HG03571 (cell line): ENCODE measurements at regions not wholly inside any gene's neighbourhood (a gene's known extent, or its start where the extent isn't known, plus 50 kb on each side); places are given as distances from the start of the nearest gene placed in this dataset.

ENCODE experiments used
- ATAC-seq: cut with Tn5 transposase; IDR thresholded peaks from one replicate; pipeline ENCODE4 v1.9.1; 2021; ENCODE audit not compliant: unreplicated experiment

- no peak for ATAC-seq
Measured at GRCh38 chr7:31455844-31456243, 58.0 kb upstream of the ITPRID1 start.

GRCh38 chr7:31456646-31457368 is 57.1 kb upstream of the ITPRID1 start:
- ATAC-seq = no peak

- ATAC-seq = no peak
Measured at GRCh38 chr7:31457551-31457950, 56.3 kb upstream of the ITPRID1 start.

GRCh38 chr7:31458203-31458602 is 55.7 kb upstream of the ITPRID1 start:
- ATAC-seq = no peak

GRCh38 chr7:31462636-31463035 is 51.3 kb upstream of the ITPRID1 start:
- ATAC-seq = no peak
